ENCODE measurements at regions not wholly inside any gene's neighbourhood (a gene's known extent, or its start where the extent isn't known, plus 50 kb on each side); places are given as distances from the start of the nearest gene placed in this dataset.

GRCh38 chr4:101594588-101594987, 195.9 kb upstream of the BANK1 start (continued):
- TF ChIP-seq E2F1 (CRISPR knock-in tag; IDR thresholded peaks at IDR 0.05): no peak
- no peak for TF ChIP-seq NFATC4 (CRISPR knock-in tag; IDR thresholded peaks at IDR 0.05)

- ChIA-PET POLR2A (no interaction called here), CTCF (no interaction called here)
- Mint-ChIP-seq H3K4me1 (no peaks in the 10 kb centered on the region), H3K27me3 (ENCODE audit: low read depth) (no peaks in the 10 kb centered on the region), H3K27ac (no peak overlapping the region), H3K9me3 (peaks cover 13% of the 10 kb centered on the region), H3K4me3 (no peak overlapping the region), H3K36me3 (no peaks in the 10 kb centered on the region)
- ATAC-seq (no peak), DNase-seq (ENCODE audit: low spot score) (no peak)
- TF ChIP-seq MLX (CRISPR knock-in tag; IDR thresholded peaks at IDR 0.05): no peak
- no peak for TF ChIP-seq GABPB1 (CRISPR knock-in tag; IDR thresholded peaks at IDR 0.05)
- no peak for TF ChIP-seq NR2C2 (CRISPR knock-in tag; IDR thresholded peaks at IDR 0.05)
- no peak for TF ChIP-seq E2F5 (CRISPR knock-in tag; IDR thresholded peaks at IDR 0.05)
- TF ChIP-seq CTCF (IDR thresholded peaks at IDR 0.05): no peak
- no peak for TF ChIP-seq ETV6 (CRISPR knock-in tag; IDR thresholded peaks at IDR 0.05)
- TF ChIP-seq MAX (CRISPR knock-in tag; IDR thresholded peaks at IDR 0.05): no peak
- no peak for TF ChIP-seq ZNF263 (CRISPR knock-in tag; IDR thresholded peaks at IDR 0.05; ENCODE audit: low read depth)
- no peak for TF ChIP-seq CREB1 (CRISPR knock-in tag; IDR thresholded peaks at IDR 0.05)
- TF ChIP-seq NFE2L1 (CRISPR knock-in tag; IDR thresholded peaks at IDR 0.05): no peak
- TF ChIP-seq MXD4 (CRISPR knock-in tag; IDR thresholded peaks at IDR 0.05; ENCODE audit: borderline replicate concordance): no peak
- TF ChIP-seq ATF1 (CRISPR knock-in tag; IDR thresholded peaks at IDR 0.05): no peak
- no peak for TF ChIP-seq EMX1 (CRISPR knock-in tag; IDR thresholded peaks at IDR 0.05)
- TF ChIP-seq ZNF138 (CRISPR knock-in tag; conservative IDR thresholded peaks at IDR 0.05): no peak
- no peak for TF ChIP-seq ZBTB21 (CRISPR knock-in tag; IDR thresholded peaks at IDR 0.05; ENCODE audit: borderline replicate concordance)
- TF ChIP-seq ZBTB43 (CRISPR knock-in tag; IDR thresholded peaks at IDR 0.05): no peak
- TF ChIP-seq NFATC4 (CRISPR knock-in tag; IDR thresholded peaks at IDR 0.05): no peak
- TF ChIP-seq MYBL2 (CRISPR knock-in tag; IDR thresholded peaks at IDR 0.05): no peak
Measured at GRCh38 chr4:101593666-101594065, 196.9 kb upstream of the BANK1 start.

- ChIA-PET POLR2A (no interaction called here), CTCF (no interaction called here)
- Mint-ChIP-seq H3K27me3 (ENCODE audit: low read depth) (no peaks in the 10 kb centered on the region), H3K4me3 (no peak overlapping the region), H3K9me3 (peaks cover 15% of the 10 kb centered on the region; the same call in 1 of the 2 replicates), H3K4me1 (no peaks in the 10 kb centered on the region), H3K27ac (no peak overlapping the region), H3K36me3 (no peaks in the 10 kb centered on the region)
- no peak for ATAC-seq
- no peak for DNase-seq (ENCODE audit: low spot score)
- TF ChIP-seq USF1 (CRISPR knock-in tag; IDR thresholded peaks at IDR 0.05) (no peak), SOX15 (CRISPR knock-in tag; IDR thresholded peaks at IDR 0.05) (no peak), PRDM15 (CRISPR knock-in tag; IDR thresholded peaks at IDR 0.05) (no peak), CTCF (IDR thresholded peaks at IDR 0.05) (no peak), ZNF423 (CRISPR knock-in tag; IDR thresholded peaks at IDR 0.05) (no peak)
Measured at GRCh38 chr4:101584306-101584705, 206.2 kb upstream of the BANK1 start.
